HTR-8/SVneo (cell line): ENCODE measurements at regions not wholly inside any gene's neighbourhood (a gene's known extent, or its start where the extent isn't known, plus 50 kb on each side); places are given as distances from the start of the nearest gene placed in this dataset.
"Not testable (repeated sequence)": the region's sequence is repeated elsewhere in the genome, so short reads cannot be mapped to it uniquely, and the experiment has no call there.

ENCODE experiments used
- DNase-seq: peaks from one replicate; pipeline ENCODE4 v3.0.0; 2011; ENCODE audit warnings: low spot score, mixed read lengths; ENCODE audit not compliant: insufficient read length
- FAIRE-seq: peaks from 2 replicates; lab custom pipeline; 2011; peaks lifted over from hg19 to GRCh38; lab: Jason Lieb, UNC

- FAIRE-seq: no peak
- DNase-seq: no peak
Observed at GRCh38 chr10:36424502-36424901, 700.9 kb upstream of the ANKRD30A start.

DNA sequence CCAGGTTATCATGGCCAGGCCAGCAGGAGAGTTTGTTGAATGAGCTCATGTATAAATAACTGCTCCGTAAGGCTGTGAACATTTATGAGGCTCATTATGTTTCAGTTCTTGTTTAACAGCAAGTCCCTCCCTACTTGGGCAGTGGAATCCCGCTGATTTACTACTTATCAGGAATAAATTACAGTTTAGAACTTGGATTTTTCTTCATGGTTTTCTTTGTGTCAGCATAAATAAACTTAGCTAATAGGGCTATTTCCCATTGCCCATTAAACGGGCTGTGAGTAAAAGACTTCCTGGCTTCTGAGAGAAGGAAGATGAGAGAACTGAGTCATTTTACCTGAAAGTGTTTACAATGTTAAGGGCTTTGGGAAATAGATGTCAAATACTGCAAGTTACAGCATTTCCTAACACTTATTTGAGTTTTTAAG, 701.6 kb upstream of the ANKRD30A start:
- FAIRE-seq: no peak
- DNase-seq: no peak

DNA sequence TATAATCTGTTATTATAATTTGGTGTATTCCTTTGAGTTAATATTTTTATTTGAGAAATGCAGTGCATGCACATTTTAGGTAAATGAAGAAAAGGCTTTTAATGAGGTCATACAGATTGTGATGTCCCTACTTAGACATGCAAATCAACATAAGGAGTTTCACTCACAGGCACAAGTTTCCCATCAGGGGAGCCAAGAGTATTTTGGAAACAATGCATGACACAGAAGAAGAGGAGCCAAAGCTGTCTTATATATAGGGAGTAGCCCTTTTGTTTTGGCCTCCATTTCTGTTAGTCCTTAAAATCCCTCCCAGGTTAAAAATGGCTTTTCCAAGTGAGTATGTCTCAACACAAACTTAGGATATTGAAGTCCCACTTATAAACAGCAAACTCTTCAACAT, 703.4 kb upstream of the ANKRD30A start:
- DNase-seq (no peak), FAIRE-seq (no peak)

DNA sequence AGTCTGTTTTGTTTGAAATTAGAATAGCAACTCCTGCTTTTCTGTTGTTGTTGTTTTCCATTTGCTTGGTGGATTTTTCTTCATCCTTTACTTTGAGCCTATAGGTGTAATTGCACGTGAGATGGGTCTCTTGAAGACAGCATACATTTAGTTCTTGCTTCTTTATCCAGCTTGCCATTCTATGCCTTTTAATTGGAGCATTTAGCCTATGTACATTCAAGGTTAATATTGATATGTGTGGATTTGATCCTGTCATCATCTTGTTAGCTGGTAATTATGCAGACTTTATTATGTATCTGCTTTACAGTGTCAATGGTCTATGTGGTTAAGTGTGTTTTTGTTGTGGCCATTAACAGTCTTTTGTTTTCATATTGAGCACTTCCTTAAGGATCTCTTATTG, 708.9 kb upstream of the ANKRD30A start:
- DNase-seq: no peak
- no peak for FAIRE-seq

- FAIRE-seq (no peak), DNase-seq (no peak)
Observed at GRCh38 chr10:36412942-36413341, 712.5 kb upstream of the ANKRD30A start.

- DNase-seq, FAIRE-seq: not testable (repeated sequence)
Observed at GRCh38 chr10:36400238-36400637, 725.2 kb upstream of the ANKRD30A start.

GRCh38 chr10:36393801-36394200, 731.6 kb upstream of the ANKRD30A start:
- FAIRE-seq: no peak

GRCh38 chr10:36391405-36391804, 734.0 kb upstream of the ANKRD30A start:
- FAIRE-seq: no peak

More at GRCh38 chr10:36393801-36394200, 731.6 kb upstream of the ANKRD30A start:
- DNase-seq: no peak

GRCh38 chr10:36390221-36390620, 735.2 kb upstream of the ANKRD30A start:
- no peak for DNase-seq
- no peak for FAIRE-seq

More at GRCh38 chr10:36391405-36391804, 734.0 kb upstream of the ANKRD30A start:
- no peak for DNase-seq

DNA sequence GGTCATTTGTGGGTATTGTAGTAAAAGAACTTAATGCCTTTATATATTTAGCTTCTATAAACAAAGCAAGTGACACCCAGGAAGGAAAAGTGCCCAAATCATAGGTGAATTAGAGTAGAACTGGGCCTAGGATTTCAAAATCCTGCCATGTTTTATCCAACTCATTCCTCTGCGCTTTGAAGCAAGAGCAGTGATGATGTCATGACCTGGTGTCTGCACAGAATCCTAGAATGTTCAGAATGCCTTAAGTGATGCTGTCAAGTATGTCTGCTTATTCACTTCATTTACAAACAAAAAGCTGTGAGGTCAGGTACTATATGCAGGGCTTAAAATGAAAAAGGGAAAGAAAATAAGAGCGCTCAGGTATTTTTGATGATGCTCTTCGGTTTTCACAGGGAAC, 737.2 kb upstream of the ANKRD30A start:
- DNase-seq (no peak), FAIRE-seq (no peak)

GRCh38 chr10:36385693-36386092, 739.7 kb upstream of the ANKRD30A start:
- DNase-seq (no peak), FAIRE-seq (no peak)

DNA sequence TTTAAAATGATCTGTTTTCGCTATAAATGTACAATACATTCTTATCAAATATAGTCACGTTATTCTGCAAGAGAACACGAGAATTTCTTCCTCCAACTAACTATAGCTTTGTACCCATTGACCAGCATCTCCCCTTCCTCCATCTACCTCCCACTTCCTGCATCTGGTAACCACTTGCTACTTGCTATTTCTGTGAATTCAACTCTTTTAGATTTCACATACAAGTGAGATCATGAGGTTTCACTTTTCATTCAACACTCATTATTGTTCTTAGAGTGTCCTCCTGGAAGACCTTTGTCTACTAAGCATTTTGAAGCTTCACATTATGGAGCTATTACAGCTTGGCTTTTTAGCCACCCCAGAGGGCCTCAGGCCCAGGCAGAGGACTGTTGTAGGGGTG, 741.3 kb upstream of the FZD8 start:
- FAIRE-seq (no peak), DNase-seq (no peak)

GRCh38 chr10:36381748-36382147, 739.7 kb upstream of the FZD8 start:
- no peak for FAIRE-seq
- no peak for DNase-seq

- FAIRE-seq: no peak
- no peak for DNase-seq
Observed at GRCh38 chr10:36380538-36380937, 738.4 kb upstream of the FZD8 start.

- FAIRE-seq: no peak
- no peak for DNase-seq
Observed at GRCh38 chr10:36375107-36375506, 733.0 kb upstream of the FZD8 start.

GRCh38 chr10:36373424-36374096, 731.5 kb upstream of the FZD8 start:
- DNase-seq (no peak), FAIRE-seq (no peak)

DNA sequence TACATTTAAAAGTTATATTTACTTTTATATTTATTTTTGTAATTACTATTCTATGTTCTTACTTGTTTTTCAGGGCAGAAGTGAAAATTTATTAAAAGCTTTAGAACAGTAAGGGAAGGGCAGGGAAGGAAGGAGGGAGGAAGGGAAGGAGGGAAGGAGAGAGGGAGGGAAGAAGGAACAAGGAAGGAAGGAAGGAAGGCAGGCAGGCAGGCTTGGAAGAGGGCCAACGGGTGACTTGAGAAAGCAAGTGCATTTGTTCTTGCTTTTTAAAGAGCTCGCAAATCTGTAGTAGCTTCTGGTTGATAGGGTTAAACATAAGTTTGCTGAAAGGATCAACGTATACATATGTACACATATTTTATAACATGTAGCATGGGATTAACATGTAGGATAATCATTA, 725.3 kb upstream of the FZD8 start:
- no peak for FAIRE-seq
- DNase-seq: no peak

GRCh38 chr10:36366843-36367242, 724.7 kb upstream of the FZD8 start:
- no peak for FAIRE-seq
- DNase-seq: no peak

GRCh38 chr10:36366065-36366464, 724.0 kb upstream of the FZD8 start:
- no peak for FAIRE-seq

DNA sequence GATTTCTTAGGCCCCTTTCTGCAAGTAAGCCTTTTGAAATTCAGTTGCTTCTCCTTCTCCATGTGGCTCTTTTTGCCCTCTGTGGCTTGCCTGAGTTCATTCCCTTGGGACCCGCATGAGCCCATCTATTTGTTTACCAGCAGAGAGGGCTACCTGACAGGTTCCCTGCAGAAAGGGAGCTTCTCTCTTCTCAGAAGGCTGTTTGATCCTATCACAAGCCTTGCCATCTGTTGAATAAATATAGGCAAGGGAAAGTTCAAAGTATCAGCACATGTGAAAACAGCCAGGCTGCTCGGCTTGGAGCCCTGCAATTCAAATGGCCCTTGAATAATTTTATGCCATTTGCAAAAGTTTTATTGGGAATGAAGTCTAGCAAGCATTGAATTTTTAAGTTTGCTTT, 720.2 kb upstream of the FZD8 start:
- DNase-seq (no peak), FAIRE-seq (no peak)

More at GRCh38 chr10:36366065-36366464, 724.0 kb upstream of the FZD8 start:
- no peak for DNase-seq

DNA sequence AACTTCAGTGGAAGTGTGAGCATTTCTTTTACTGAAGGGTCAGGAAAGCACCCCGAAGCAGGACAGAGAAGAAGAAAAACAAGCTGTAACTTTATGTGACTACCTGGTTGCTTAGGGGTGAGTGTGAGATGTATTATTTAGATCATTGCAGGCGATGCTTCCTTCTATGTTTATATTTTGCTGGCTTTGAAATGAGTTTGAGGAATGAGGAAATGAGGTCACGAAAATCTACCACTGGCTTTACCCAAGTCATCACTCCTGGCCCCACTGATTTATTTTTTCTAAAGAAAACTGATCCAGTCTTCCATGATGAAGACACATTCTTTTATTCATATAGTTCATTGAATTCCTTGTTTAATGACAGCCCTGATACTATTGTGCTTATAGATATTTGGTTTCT, 716.6 kb upstream of the FZD8 start:
- FAIRE-seq (no peak), DNase-seq (no peak)

DNA sequence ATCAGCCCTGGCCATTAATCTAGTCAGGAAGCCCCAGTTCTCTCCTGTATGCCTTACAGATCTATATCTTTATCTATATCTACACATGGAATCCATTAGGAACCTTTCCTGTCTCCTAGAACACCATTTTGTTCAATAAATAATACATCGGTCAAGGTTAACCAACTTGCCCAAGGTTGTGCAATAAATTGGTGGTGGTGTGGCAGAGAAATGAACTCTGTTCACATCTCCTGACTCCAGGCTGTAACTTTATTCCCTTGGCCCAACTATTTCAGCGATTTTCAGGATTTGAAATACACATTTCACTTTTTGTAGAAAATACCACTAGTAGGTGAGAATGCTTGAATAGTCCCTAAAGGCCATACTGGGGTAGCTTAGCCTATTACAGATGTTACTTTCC, 712.5 kb upstream of the FZD8 start:
- FAIRE-seq (no peak), DNase-seq (no peak)
